KMS-11 (cell line): ENCODE measurements at regions not wholly inside any gene's neighbourhood (a gene's known extent, or its start where the extent isn't known, plus 50 kb on each side); places are given as distances from the start of the nearest gene placed in this dataset.

ENCODE experiments used
- H2AFZ ChIP-seq: fragments of 200-600 bp; sonication (generic); 2 replicates; pipeline ENCODE4 v1.6.1; 2016; ENCODE audit warnings: antibody characterized with exemption, mixed run types, low read depth
- H3K27ac ChIP-seq: fragments of 200-600 bp; sonication (generic); 2 replicates; pipeline ENCODE4 v1.6.1; 2016; ENCODE audit warnings: mild to moderate bottlenecking, mixed run types
- H3K27me3 ChIP-seq: fragments of 200-600 bp; sonication (generic); 2 replicates; pipeline ENCODE4 v1.6.1; 2017; ENCODE audit warnings: mild to moderate bottlenecking, low read depth, mixed run types, moderate library complexity; ENCODE audit not compliant: insufficient read depth
- H3K36me3 ChIP-seq: fragments of 200-600 bp; sonication (generic); 2 replicates; pipeline ENCODE4 v1.6.1; 2017; ENCODE audit warnings: mild to moderate bottlenecking, mixed run types; ENCODE audit not compliant: insufficient read depth
- H3K4me1 ChIP-seq: fragments of 200-600 bp; sonication (generic); 2 replicates; pipeline ENCODE4 v1.6.1; 2016; ENCODE audit warnings: mild to moderate bottlenecking, low read depth, mixed run types; ENCODE audit not compliant: poor library complexity, severe bottlenecking
- H3K4me2 ChIP-seq: fragments of 200-600 bp; sonication (generic); 2 replicates; pipeline ENCODE4 v1.7.0; 2016; ENCODE audit warnings: mild to moderate bottlenecking, mixed run types
- H3K4me3 ChIP-seq: fragments of 200-600 bp; sonication (generic); IDR thresholded peaks from 2 replicates; pipeline ENCODE4 v1.6.1; 2017; ENCODE audit warnings: low read depth, low read length, mixed read lengths; ENCODE audit not compliant: insufficient read depth
- H3K79me2 ChIP-seq: fragments of 200-600 bp; sonication (generic); 2 replicates; pipeline ENCODE4 v1.6.1; 2016; ENCODE audit warnings: low read depth, mixed run types; ENCODE audit not compliant: insufficient read depth
- H3K9ac ChIP-seq: fragments of 200-600 bp; sonication (generic); 2 replicates; pipeline ENCODE4 v1.6.1; 2016; ENCODE audit warnings: mild to moderate bottlenecking, mixed run types
- H4K20me1 ChIP-seq: fragments of 200-600 bp; sonication (generic); 2 replicates; pipeline ENCODE4 v1.6.1; 2016; ENCODE audit warnings: mild to moderate bottlenecking, mixed run types; ENCODE audit not compliant: insufficient read depth
- TF ChIP-seq, protein P1 (sequence below): fragments of 200-600 bp; sonication (generic); conservative IDR thresholded peaks from 2 replicates; pipeline ENCODE4 v1.6.1; 2017; ENCODE audit warnings: low read depth, mild to moderate bottlenecking, antibody characterized with exemption, low read length, moderate library complexity, mixed read lengths

DNA sequence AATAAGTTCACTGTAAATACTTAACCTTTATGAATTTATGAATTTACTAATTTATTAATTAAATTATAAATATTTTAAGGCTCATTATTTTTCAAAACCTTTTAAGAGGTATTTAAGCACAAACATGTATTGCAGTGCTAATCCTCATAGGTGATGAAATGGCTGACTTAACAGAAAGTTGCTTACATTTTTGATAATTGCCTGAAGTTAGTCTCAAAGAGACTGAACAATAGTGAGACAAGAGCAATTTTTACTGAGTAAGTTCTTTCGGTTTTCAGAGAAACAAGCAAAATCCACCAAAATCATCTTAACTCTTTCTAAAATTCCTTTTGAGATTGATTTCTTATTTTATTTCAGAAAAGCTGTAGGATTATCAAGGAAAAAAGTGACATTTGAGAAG is 137.3 kb upstream of the VGLL2 start:
- H3K4me3 ChIP-seq = no peak overlapping the region
- peak overlapping the region; percentile 15; the same call in 1 of the 2 replicates for H2AFZ ChIP-seq
- H3K27ac ChIP-seq = peak overlapping the region; percentile 89
- H3K4me1 ChIP-seq = peaks cover 46% of the 10 kb centered on the region
- H3K4me2 ChIP-seq = peak overlapping the region; percentile 63
- H3K9ac ChIP-seq = peak overlapping the region; percentile 49; the same call in 1 of the 2 replicates
- H3K79me2 ChIP-seq = no peaks in the 10 kb centered on the region
- H3K36me3 ChIP-seq = no peaks in the 10 kb centered on the region
- no peaks in the 10 kb centered on the region for H4K20me1 ChIP-seq
- H3K27me3 ChIP-seq = no peaks in the 10 kb centered on the region
- TF ChIP-seq, protein P1, sequence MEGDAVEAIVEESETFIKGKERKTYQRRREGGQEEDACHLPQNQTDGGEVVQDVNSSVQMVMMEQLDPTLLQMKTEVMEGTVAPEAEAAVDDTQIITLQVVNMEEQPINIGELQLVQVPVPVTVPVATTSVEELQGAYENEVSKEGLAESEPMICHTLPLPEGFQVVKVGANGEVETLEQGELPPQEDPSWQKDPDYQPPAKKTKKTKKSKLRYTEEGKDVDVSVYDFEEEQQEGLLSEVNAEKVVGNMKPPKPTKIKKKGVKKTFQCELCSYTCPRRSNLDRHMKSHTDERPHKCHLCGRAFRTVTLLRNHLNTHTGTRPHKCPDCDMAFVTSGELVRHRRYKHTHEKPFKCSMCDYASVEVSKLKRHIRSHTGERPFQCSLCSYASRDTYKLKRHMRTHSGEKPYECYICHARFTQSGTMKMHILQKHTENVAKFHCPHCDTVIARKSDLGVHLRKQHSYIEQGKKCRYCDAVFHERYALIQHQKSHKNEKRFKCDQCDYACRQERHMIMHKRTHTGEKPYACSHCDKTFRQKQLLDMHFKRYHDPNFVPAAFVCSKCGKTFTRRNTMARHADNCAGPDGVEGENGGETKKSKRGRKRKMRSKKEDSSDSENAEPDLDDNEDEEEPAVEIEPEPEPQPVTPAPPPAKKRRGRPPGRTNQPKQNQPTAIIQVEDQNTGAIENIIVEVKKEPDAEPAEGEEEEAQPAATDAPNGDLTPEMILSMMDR = no peak

DNA sequence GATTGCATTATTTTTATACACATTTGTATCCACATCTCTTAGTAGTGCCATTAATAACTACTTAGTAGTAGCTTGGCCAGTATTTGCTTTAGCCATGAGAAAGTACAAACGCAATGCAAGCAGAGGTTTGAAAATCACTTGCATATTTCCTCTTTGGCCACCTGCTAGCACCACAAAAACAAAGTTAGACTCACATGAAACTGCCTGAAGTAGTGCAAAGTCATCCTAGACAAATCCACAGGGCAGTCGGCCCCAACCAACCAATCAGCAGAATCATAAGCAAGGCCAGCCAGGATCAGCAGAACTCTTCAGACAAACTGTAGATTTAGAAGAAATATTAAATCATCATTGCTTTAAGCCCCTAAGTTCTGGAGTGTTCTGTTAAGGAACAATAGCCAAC is 135.2 kb upstream of the VGLL2 start:
- TF ChIP-seq, protein P1 = no peak
- H3K36me3 ChIP-seq = no peaks in the 10 kb centered on the region
- H3K4me1 ChIP-seq = peaks cover 46% of the 10 kb centered on the region
- H3K4me3 ChIP-seq = no peak overlapping the region
- H2AFZ ChIP-seq = peak overlapping the region; percentile 20; the same call in 1 of the 2 replicates
- H3K27me3 ChIP-seq = no peaks in the 10 kb centered on the region
- H3K9ac ChIP-seq = peak overlapping the region; percentile 49; the same call in 1 of the 2 replicates
- peak overlapping the region; percentile 89 for H3K27ac ChIP-seq
- H3K4me2 ChIP-seq = peak overlapping the region; percentile 63; the same call in 1 of the 2 replicates
- no peaks in the 10 kb centered on the region for H4K20me1 ChIP-seq
- no peaks in the 10 kb centered on the region for H3K79me2 ChIP-seq

DNA sequence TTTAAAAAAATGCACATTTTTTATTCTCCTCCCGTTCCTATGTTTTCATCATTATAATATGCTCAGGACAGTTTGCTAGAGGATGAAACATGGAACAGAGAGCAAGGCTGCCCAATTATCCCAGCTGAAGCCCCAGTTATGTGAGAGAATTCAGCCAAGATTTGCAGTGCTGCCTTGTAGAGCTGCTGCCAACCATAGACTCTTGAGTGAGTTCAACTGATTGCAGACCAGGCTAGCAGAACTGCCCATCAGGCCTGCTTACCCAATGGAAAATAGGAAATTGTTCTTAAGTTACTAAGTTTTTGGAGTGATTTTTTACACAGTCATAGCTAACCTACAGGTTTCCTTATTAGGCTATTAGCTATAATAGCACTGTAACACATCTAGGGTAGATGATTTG is 128.7 kb upstream of the VGLL2 start:
- H3K27me3 ChIP-seq = no peaks in the 10 kb centered on the region
- no peaks in the 10 kb centered on the region for H3K4me1 ChIP-seq
- no peak overlapping the region for H3K4me3 ChIP-seq
- no peak overlapping the region for H3K27ac ChIP-seq
- TF ChIP-seq, protein P1 = no peak
- H3K79me2 ChIP-seq = no peaks in the 10 kb centered on the region
- H2AFZ ChIP-seq = no peak overlapping the region
- H3K36me3 ChIP-seq = no peaks in the 10 kb centered on the region
- H4K20me1 ChIP-seq = no peaks in the 10 kb centered on the region
- H3K4me2 ChIP-seq = no peak overlapping the region
- no peak overlapping the region for H3K9ac ChIP-seq

DNA sequence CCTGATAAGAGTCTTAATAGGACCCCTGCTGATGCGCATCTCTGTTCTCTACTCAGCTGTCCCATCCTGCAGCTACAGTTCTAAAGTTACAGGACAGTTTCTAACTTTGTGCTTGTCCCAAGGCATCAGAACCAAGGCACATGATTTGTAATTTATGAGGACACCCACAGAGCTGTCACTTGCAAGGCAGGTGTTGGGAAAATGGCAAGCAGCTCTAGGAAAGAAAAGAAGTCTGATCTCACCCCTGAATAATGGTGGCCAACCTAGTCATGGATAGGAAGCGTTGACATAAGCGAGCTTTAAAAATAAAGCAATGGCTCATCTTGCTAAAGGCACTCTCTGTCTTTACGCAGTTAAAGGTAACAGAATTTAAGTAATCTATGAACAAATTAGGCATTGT is 127.6 kb upstream of the VGLL2 start:
- no peaks in the 10 kb centered on the region for H4K20me1 ChIP-seq
- H2AFZ ChIP-seq = no peak overlapping the region
- no peaks in the 10 kb centered on the region for H3K4me1 ChIP-seq
- H3K79me2 ChIP-seq = no peaks in the 10 kb centered on the region
- H3K27ac ChIP-seq = no peak overlapping the region
- H3K4me3 ChIP-seq = no peak overlapping the region
- no peak overlapping the region for H3K4me2 ChIP-seq
- no peaks in the 10 kb centered on the region for H3K36me3 ChIP-seq
- TF ChIP-seq, protein P1 = no peak
- H3K27me3 ChIP-seq = no peaks in the 10 kb centered on the region
- no peak overlapping the region for H3K9ac ChIP-seq
